ENCODE measurements at regions not wholly inside any gene's neighbourhood (a gene's known extent, or its start where the extent isn't known, plus 50 kb on each side); places are given as distances from the start of the nearest gene placed in this dataset.

GRCh38 chr18:73714466-73714865 is 433.2 kb downstream of the FBXO15 start:
- TF ChIP-seq CTCF (IDR thresholded peaks at IDR 0.05 in 2 of 3, conservative IDR thresholded peaks at IDR 0.05 in 1 of 3; ENCODE audit: borderline replicate concordance in 1 of 3, insufficient read depth in 1 of 3, low read depth in 2 of 3, low read length in 2 of 3), result no peak
- no peak for TF ChIP-seq REST (IDR thresholded peaks at IDR 0.05; ENCODE audit: low read depth)
- TF ChIP-seq POLR2AphosphoS5 (IDR thresholded peaks at IDR 0.05; ENCODE audit: low read depth, low read length), result no peak
- no peak for TF ChIP-seq ATF3 (IDR thresholded peaks at IDR 0.05)
- no peak for TF ChIP-seq SIN3A (IDR thresholded peaks at IDR 0.05; ENCODE audit: low read depth)
- TF ChIP-seq SP1 (IDR thresholded peaks at IDR 0.05; ENCODE audit: low read depth), result no peak
- TF ChIP-seq MAX (IDR thresholded peaks at IDR 0.05), result no peak
- no peak for TF ChIP-seq EZH2phosphoT487 (IDR thresholded peaks at IDR 0.05; ENCODE audit: borderline replicate concordance)
- no peak for TF ChIP-seq POLR2A (IDR thresholded peaks at IDR 0.05; ENCODE audit: borderline replicate concordance, extremely low read depth, insufficient read depth, insufficient read length)
- no peak for TF ChIP-seq EZH2 (IDR thresholded peaks at IDR 0.05)
- no peak for TF ChIP-seq FOSL1 (IDR thresholded peaks at IDR 0.05; ENCODE audit: low read depth)
- no peak for TF ChIP-seq TCF7L2 (IDR thresholded peaks at IDR 0.05; ENCODE audit: borderline replicate concordance, extremely low read depth, insufficient read depth, insufficient read length)
- TF ChIP-seq ZNF274 (IDR thresholded peaks at IDR 0.05; ENCODE audit: low read depth, low read length), result no peak
